HepG2 (cell line): ENCODE measurements at regions not wholly inside any gene's neighbourhood (a gene's known extent, or its start where the extent isn't known, plus 50 kb on each side); places are given as distances from the start of the nearest gene placed in this dataset.

ENCODE experiments used
- ATAC-seq: fragments of 200-7000 bp; cut with Tn5 transposase; 3 replicates; pipeline ENCODE4 v1.9.1; 2020; ENCODE audit warnings: mild to moderate bottlenecking, moderate library complexity
- BruUV-seq: library from RNA; stranded (reverse); fragments of 400-500 nt; replicated peaks from 2 replicates; lab custom pipeline; 2021; lab: Mats Ljungman, UMichigan
- CTCF ChIA-PET: fragments of 300-600 bp; formaldehyde crosslinking; extraction: SDS; loops from one replicate; lab custom pipeline; 2021; ENCODE audit warnings: low total read pairs, inconsistent platforms, low intra/inter-chr PET ratio; lab: Yijun Ruan, JAX
- POLR2A ChIA-PET: fragments of 350-600 bp; sonication (Branson Sonifier 250); formaldehyde crosslinking; loops from one replicate; lab custom pipeline; 2020; ENCODE audit warnings: antibody characterized with exemption, inconsistent platforms; lab: Yijun Ruan, JAX
- DNase-seq: peaks from one replicate; pipeline ENCODE4 v3.0.0-alpha.2; 2015; ENCODE audit warnings: low spot score
- FAIRE-seq: peaks from 3 replicates; lab custom pipeline; 2011; peaks lifted over from hg19 to GRCh38; lab: Jason Lieb, UNC
- H2AFZ ChIP-seq: one replicate; pipeline ENCODE4 v1.6.1; 2011; ENCODE audit warnings: low read length, inconsistent platforms
- H3K27ac ChIP-seq: fragments of 300-600 bp; 3 replicates; pipeline ENCODE4 v1.8.0; 2011; ENCODE audit warnings: mixed run types, mild to moderate bottlenecking, mixed read lengths, low read length, inconsistent platforms; ENCODE audit not compliant: insufficient read depth; ENCODE audit errors: extremely low read length
- H3K27me3 ChIP-seq, 2 experiments: fragments of 200-600 bp in 1 of 2; 2 replicates in 1 of 2; 3 replicates in 1 of 2; pipeline versions ENCODE4 v1.6.0 to v1.8.0; 2011; ENCODE audit warnings: low read length in 2 of 2, mild to moderate bottlenecking in 2 of 2, moderate library complexity in 2 of 2, inconsistent platforms in 1 of 2; ENCODE audit not compliant: insufficient read depth in 2 of 2, control insufficient read depth in 1 of 2
- H3K36me3 ChIP-seq, 2 experiments: fragments of 200-600 bp in 1 of 2; replicated peaks in 1 of 2; 2 replicates in 1 of 2; 3 replicates in 1 of 2; pipeline versions ENCODE4 v1.5.1 to v1.8.0; 2011; ENCODE audit warnings: low read length in 2 of 2, inconsistent platforms in 1 of 2; ENCODE audit not compliant: insufficient read depth in 2 of 2, control insufficient read depth in 1 of 2
- H3K4me1 ChIP-seq: 2 replicates; pipeline ENCODE4 v1.5.1; 2012; ENCODE audit warnings: low read length, inconsistent platforms; ENCODE audit not compliant: insufficient read depth
- H3K4me2 ChIP-seq: 2 replicates; pipeline ENCODE4 v1.6.0; 2011; ENCODE audit warnings: low read depth, low read length, inconsistent platforms
- H3K4me3 ChIP-seq, 3 experiments: fragments of 200-600 bp in 1 of 3; sonication (generic), shearing (Covaris generic) in 1 of 3; replicated peaks in 1 of 3; 2 replicates each; pipeline ENCODE4 v1.5.1; 2011 to 2016; ENCODE audit warnings: low read length in 3 of 3, inconsistent platforms in 2 of 3, low read depth in 2 of 3, mild to moderate bottlenecking in 2 of 3, control low read depth in 1 of 3, mixed read lengths in 1 of 3; ENCODE audit not compliant: insufficient read depth in 1 of 3
- H3K79me2 ChIP-seq: one replicate; pipeline ENCODE4 v1.6.1; 2011; ENCODE audit warnings: low read length, inconsistent platforms; ENCODE audit not compliant: insufficient read depth
- H3K9ac ChIP-seq: 2 replicates; pipeline ENCODE4 v1.6.0; 2011; ENCODE audit warnings: mild to moderate bottlenecking, low read depth, low read length, inconsistent platforms; ENCODE audit not compliant: insufficient read depth
- H3K9me3 ChIP-seq: 2 replicates; pipeline ENCODE4 v1.5.1; 2012; ENCODE audit warnings: mild to moderate bottlenecking, low read length
- H4K20me1 ChIP-seq: 2 replicates; pipeline ENCODE4 v1.6.0; 2011; ENCODE audit warnings: inconsistent platforms, mild to moderate bottlenecking, low read length, moderate library complexity; ENCODE audit not compliant: insufficient read depth
- KLF9 ChIP-seq: IDR thresholded peaks from 2 replicates; pipeline ENCODE4 v1.6.1; 2016; ENCODE audit warnings: low read depth
- MAX ChIP-seq: IDR thresholded peaks from 2 replicates; pipeline ENCODE4 v1.6.1; 2012; ENCODE audit warnings: inconsistent platforms
- MIER2 ChIP-seq: IDR thresholded peaks from 2 replicates; pipeline ENCODE4 v1.6.1; 2016; ENCODE audit warnings: missing biosample characterization, missing genetic modification reagents
- MIER3 ChIP-seq: IDR thresholded peaks from 2 replicates; pipeline ENCODE4 v1.6.1; 2016; ENCODE audit warnings: missing compliant biosample characterization, borderline replicate concordance
- NBN ChIP-seq: fragments of 450-650 bp; conservative IDR thresholded peaks from 2 replicates; pipeline ENCODE4 v1.6.1; 2017
- PRDM10 ChIP-seq: sonication (generic); formaldehyde crosslinking; IDR thresholded peaks from 2 replicates; pipeline ENCODE4 v1.4.0; 2020; ENCODE audit warnings: low read depth, missing genetic modification reagents
- SKIL ChIP-seq: sonication (generic); formaldehyde crosslinking; IDR thresholded peaks from 2 replicates; pipeline ENCODE4 v1.8.0; 2022; ENCODE audit warnings: missing genetic modification reagents, mild to moderate bottlenecking, moderate library complexity, borderline replicate concordance
- SYNCRIP ChIP-seq: fragments of 200-400 bp; formaldehyde crosslinking; IDR thresholded peaks from 2 replicates; pipeline ENCODE4 v1.6.1; 2018; ENCODE audit warnings: mild to moderate bottlenecking, low read depth, low read length; ENCODE audit not compliant: insufficient read depth
- TFAP4 ChIP-seq: sonication (generic); IDR thresholded peaks from 2 replicates; pipeline ENCODE4 v1.6.1; 2016; ENCODE audit warnings: low read depth, borderline replicate concordance
- ZFP36L1 ChIP-seq: sonication (generic); formaldehyde crosslinking; IDR thresholded peaks from 2 replicates; pipeline ENCODE4 v1.8.0; 2022; ENCODE audit warnings: mild to moderate bottlenecking, missing genetic modification reagents, moderate library complexity
- ZNF136 ChIP-seq: sonication (generic); formaldehyde crosslinking; IDR thresholded peaks from 2 replicates; pipeline ENCODE4 v1.8.1; 2022; ENCODE audit warnings: low read depth, mild to moderate bottlenecking, moderate library complexity, missing genetic modification reagents
- ZNF572 ChIP-seq: sonication (generic); formaldehyde crosslinking; IDR thresholded peaks from 2 replicates; pipeline ENCODE4 v1.5.1; 2020; ENCODE audit warnings: mild to moderate bottlenecking, missing genetic modification reagents
- WGBS: methylation state at CpG from one replicate; pipeline ENCODE4 v1.1.6; 2017; ENCODE audit warnings: low lambda C conversion rate; 5-methylcytosine and 5-hydroxymethylcytosine counted together
- in situ Hi-C: cut with HindIII; loops from 2 replicates; pipeline ENCODE4 v1.10.0; 2017; ENCODE audit warnings: low pct_unique_long_range_greater_than_20kb; ENCODE audit not compliant: extremely low pct_ligation_motif_present
- intact Hi-C: fragments of 100-400 bp; cut with micrococcal nuclease; formaldehyde crosslinking; loops from one replicate; pipeline ENCODE4 v1.10.0; 2022; ENCODE audit not compliant: unreplicated experiment

GRCh38 chr5:175220549-175220948 is 223.4 kb downstream of the DRD1 start (continued):
- TF ChIP-seq KLF9 (CRISPR knock-in tag), result no peak
- TF ChIP-seq TFAP4, result no peak
- TF ChIP-seq SYNCRIP, result no peak

GRCh38 chr5:175219366-175219765 is 224.6 kb downstream of the DRD1 start:
- FAIRE-seq, result no peak
- in situ Hi-C loops (no loop called here), intact Hi-C loops (no loop called here)
- H3K79me2 ChIP-seq, result no peaks in the 10 kb centered on the region
- ChIA-PET POLR2A (no interaction called here), CTCF (no interaction called here)
- H3K36me3 ChIP-seq, result no peaks in the 10 kb centered on the region
- no peak overlapping the region for H3K9ac ChIP-seq
- H3K4me3 ChIP-seq, result no peak overlapping the region
- no peaks in the 10 kb centered on the region for H3K9me3 ChIP-seq
- H3K4me1 ChIP-seq, result no peaks in the 10 kb centered on the region
- no peak overlapping the region for H3K4me2 ChIP-seq
- no peaks in the 10 kb centered on the region for H4K20me1 ChIP-seq
- TF ChIP-seq SKIL (CRISPR knock-in tag) (no peak), NBN (no peak), ZFP36L1 (CRISPR knock-in tag) (no peak), ZNF572 (CRISPR knock-in tag) (no peak), ZNF136 (CRISPR knock-in tag) (no peak), PRDM10 (CRISPR knock-in tag) (no peak), MIER2 (CRISPR knock-in tag) (no peak), MAX (no peak), MIER3 (CRISPR knock-in tag) (no peak)
- H3K27me3 ChIP-seq, result peaks cover 0 to 13% of the 10 kb centered on the region in 2 experiments; a peak in 2 of 5 replicates
- BruUV-seq, result no TSS peak
- no peak for DNase-seq
- ATAC-seq, result no peak
- H2AFZ ChIP-seq, result no peak overlapping the region
- WGBS, result 3% methylated on average over 2 of the region's 2 CpGs
- no peak overlapping the region for H3K27ac ChIP-seq
